Hematopoietic multipotent progenitor cell treated with erythropoietin and hydrocortisone succinate and interleukin-3 and kit ligand, for 8 days (in vitro differentiated cells): ENCODE measurements at regions not wholly inside any gene's neighbourhood (a gene's known extent, or its start where the extent isn't known, plus 50 kb on each side); places are given as distances from the start of the nearest gene placed in this dataset.
"Not testable (repeated sequence)": the region's sequence is repeated elsewhere in the genome, so short reads cannot be mapped to it uniquely, and the experiment has no call there.

Source experiments
- DNase-seq: peaks from one replicate; pipeline ENCODE4 v3.0.0-alpha.2; 2015

GRCh38 chr1:214991691-214992315, 90.7 kb upstream of the KCNK2 start:
- no peak for DNase-seq

- DNase-seq = no peak
Measured at GRCh38 chr1:214993419-214993818, 89.1 kb upstream of the KCNK2 start.

GRCh38 chr1:214997685-214998084, 84.9 kb upstream of the KCNK2 start:
- DNase-seq = no peak

GRCh38 chr1:215001419-215002021, 81.0 kb upstream of the KCNK2 start:
- no peak for DNase-seq

- DNase-seq = no peak
Measured at GRCh38 chr1:215002471-215002870, 80.1 kb upstream of the KCNK2 start.

- no peak for DNase-seq
Measured at GRCh38 chr1:215003686-215004085, 78.9 kb upstream of the KCNK2 start.

GRCh38 chr1:215004121-215004827, 78.3 kb upstream of the KCNK2 start:
- no peak for DNase-seq

- no peak for DNase-seq
Measured at GRCh38 chr1:215005078-215005477, 77.5 kb upstream of the KCNK2 start.

GRCh38 chr1:215005656-215006345, 76.7 kb upstream of the KCNK2 start:
- no peak for DNase-seq

- DNase-seq = no peak
Measured at GRCh38 chr1:215007880-215008279, 74.7 kb upstream of the KCNK2 start.

GRCh38 chr1:215018555-215018954, 64.0 kb upstream of the KCNK2 start:
- DNase-seq = no peak

GRCh38 chr1:215022204-215022603, 60.3 kb upstream of the KCNK2 start:
- no peak for DNase-seq

GRCh38 chr1:215022741-215023141, 59.8 kb upstream of the KCNK2 start:
- DNase-seq = no peak

- no peak for DNase-seq
Measured at GRCh38 chr1:215023155-215023832, 59.2 kb upstream of the KCNK2 start.

GRCh38 chr1:215028954-215029353, 53.6 kb upstream of the KCNK2 start:
- no peak for DNase-seq

- DNase-seq = not testable (repeated sequence)
Measured at GRCh38 chr1:215030581-215030980, 52.0 kb upstream of the KCNK2 start.

- DNase-seq = no peak
Measured at GRCh38 chr1:215031392-215031791, 51.1 kb upstream of the KCNK2 start.
